ENCODE measurements at regions not wholly inside any gene's neighbourhood (a gene's known extent, or its start where the extent isn't known, plus 50 kb on each side); places are given as distances from the start of the nearest gene placed in this dataset.

DNA sequence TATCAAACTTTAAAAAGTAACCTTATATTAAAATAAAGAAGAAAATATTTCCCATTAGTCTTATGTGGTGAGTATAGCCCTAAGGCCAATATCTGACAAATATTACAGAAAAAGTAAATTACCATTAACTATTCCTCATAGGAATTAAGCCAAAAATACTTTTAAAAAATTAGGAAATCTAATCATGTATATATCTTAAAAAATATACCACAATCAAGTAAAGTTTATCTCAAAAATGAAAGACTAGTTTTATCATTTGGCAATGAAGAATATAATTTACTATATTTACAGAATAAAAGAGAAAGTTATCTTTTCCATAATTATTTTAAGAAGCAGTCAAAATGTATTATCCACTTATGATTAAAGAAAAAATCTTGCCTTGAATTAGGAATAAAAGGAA, 458.8 kb upstream of the ZNF462 start:
- Histone ChIP-seq H3K4me1 (no peaks in the 10 kb centered on the region), H3K36me3 (no peaks in the 10 kb centered on the region), H3K27me3 (no peaks in the 10 kb centered on the region), H3K27ac (no peak overlapping the region), H3K4me3 (no peak overlapping the region), H3K9me3 (no peaks in the 10 kb centered on the region)
- DNase-seq (ENCODE audit: low spot score): no peak
- TF ChIP-seq, protein P1, sequence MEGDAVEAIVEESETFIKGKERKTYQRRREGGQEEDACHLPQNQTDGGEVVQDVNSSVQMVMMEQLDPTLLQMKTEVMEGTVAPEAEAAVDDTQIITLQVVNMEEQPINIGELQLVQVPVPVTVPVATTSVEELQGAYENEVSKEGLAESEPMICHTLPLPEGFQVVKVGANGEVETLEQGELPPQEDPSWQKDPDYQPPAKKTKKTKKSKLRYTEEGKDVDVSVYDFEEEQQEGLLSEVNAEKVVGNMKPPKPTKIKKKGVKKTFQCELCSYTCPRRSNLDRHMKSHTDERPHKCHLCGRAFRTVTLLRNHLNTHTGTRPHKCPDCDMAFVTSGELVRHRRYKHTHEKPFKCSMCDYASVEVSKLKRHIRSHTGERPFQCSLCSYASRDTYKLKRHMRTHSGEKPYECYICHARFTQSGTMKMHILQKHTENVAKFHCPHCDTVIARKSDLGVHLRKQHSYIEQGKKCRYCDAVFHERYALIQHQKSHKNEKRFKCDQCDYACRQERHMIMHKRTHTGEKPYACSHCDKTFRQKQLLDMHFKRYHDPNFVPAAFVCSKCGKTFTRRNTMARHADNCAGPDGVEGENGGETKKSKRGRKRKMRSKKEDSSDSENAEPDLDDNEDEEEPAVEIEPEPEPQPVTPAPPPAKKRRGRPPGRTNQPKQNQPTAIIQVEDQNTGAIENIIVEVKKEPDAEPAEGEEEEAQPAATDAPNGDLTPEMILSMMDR (IDR thresholded peaks at IDR 0.05): no peak

DNA sequence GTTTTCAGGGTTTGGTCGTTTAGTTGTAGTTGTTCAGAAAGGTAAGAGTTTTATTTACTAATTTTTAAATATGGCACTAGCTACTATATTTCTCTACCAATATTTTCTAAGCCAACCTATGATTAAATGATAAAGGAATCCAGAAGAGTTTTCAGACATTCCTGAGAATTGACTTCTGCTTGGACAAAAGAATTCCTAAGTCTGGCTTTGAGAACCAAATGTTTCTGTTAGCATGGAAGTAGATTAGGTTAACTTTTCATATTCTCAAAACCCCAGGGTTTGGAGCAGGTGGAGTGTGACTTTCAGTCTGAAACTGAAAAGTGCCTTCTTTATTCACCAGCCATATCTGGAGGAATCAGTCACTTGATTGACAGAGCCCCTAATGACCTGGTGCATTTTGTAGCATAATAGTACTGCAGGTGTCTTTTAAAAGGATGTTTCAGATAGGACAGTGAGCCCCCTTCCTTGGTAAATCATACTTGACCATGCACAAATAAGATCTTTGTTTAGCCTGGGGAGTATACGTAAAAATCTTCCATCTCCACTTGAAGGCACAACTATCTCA, 457.0 kb upstream of the ZNF462 start:
- H3K4me1 ChIP-seq: no peaks in the 10 kb centered on the region
- no peaks in the 10 kb centered on the region for H3K9me3 ChIP-seq
- H3K36me3 ChIP-seq: no peaks in the 10 kb centered on the region
- no peak overlapping the region for H3K27ac ChIP-seq
- no peaks in the 10 kb centered on the region for H3K27me3 ChIP-seq
- TF ChIP-seq, protein P1 (IDR thresholded peaks at IDR 0.05): no peak
- DNase-seq (ENCODE audit: low spot score): no peak
- no peak overlapping the region for H3K4me3 ChIP-seq

DNA sequence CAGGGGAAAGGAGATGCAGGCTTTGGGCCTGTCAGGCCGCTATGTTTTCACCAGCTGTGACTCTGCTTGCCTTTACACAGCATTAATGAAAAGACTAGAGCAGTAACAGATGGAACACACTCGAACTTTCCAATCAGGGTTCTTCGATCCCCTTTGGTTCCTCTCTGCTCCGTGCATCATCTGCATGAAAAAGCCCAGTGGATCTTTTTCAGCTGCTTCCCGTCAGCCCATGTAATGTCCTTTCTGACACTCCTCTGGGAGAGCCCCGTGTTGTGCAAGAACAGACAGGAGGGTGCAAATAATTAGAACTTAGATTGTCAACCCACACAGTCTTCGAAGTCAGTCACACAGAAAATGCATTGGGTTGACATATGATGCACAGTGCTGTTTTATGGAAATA, 448.9 kb upstream of the ZNF462 start:
- Histone ChIP-seq H3K9me3 (no peaks in the 10 kb centered on the region), H3K4me3 (no peak overlapping the region), H3K27ac (no peak overlapping the region), H3K36me3 (no peaks in the 10 kb centered on the region), H3K27me3 (no peaks in the 10 kb centered on the region), H3K4me1 (peaks cover 0 to 6% of the 10 kb centered on the region in 2 donors)
- TF ChIP-seq, protein P1 (IDR thresholded peaks at IDR 0.05): no peak
- no peak for DNase-seq (ENCODE audit: low spot score)

DNA sequence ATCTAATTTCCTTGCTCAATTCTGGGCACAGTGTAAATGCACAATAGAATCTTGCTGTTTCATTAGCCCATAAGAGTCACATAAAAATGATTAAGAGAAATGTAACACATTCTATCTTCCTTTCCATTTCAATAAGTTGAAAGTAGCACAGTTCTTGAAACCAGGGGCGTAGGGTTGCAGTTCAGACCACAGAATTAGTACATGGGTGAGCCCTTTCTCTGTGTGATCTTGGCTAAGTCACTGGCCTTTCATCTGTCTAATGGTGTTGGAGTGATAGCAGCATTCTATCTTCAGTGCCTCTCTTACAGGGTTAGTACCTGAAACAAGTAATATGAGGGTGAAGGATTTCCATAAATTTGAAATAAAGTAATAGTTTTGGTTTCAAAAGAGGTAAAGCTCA, 445.3 kb upstream of the ZNF462 start:
- Histone ChIP-seq H3K4me1 (peaks cover 0 to 6% of the 10 kb centered on the region in 2 donors), H3K4me3 (no peak overlapping the region), H3K36me3 (no peaks in the 10 kb centered on the region), H3K27me3 (no peaks in the 10 kb centered on the region), H3K27ac (peak overlapping the region in 1 of 2 donors; percentile 8), H3K9me3 (no peaks in the 10 kb centered on the region)
- TF ChIP-seq, protein P1 (IDR thresholded peaks at IDR 0.05): no peak
- no peak for DNase-seq (ENCODE audit: low spot score)

DNA sequence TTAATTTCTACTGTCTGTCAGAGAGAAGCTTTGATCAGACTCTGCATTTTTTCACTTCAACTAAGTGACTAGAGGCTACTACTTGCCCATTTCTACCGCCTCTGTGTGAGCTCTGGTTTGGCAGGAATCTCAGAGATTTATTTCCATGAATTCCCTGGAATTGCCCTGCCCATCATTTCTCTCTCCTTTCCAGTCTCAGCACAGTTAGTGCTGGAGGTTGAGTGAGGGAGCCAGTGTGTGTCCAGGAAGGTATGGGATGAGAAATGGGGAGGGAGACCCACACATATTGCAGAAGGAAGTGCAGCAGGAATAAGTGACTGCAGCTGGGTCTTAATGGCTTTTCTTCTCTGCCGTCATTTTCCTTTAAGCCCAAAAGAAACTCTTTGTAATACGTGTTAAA, 443.1 kb upstream of the ZNF462 start:
- no peak for DNase-seq (ENCODE audit: low spot score)
- H3K4me1 ChIP-seq: peaks cover 0 to 6% of the 10 kb centered on the region in 2 donors

More for the DNA sequence above, 443.1 kb upstream of the ZNF462 start:
- Histone ChIP-seq H3K4me3 (no peak overlapping the region), H3K36me3 (no peaks in the 10 kb centered on the region), H3K27me3 (no peaks in the 10 kb centered on the region), H3K9me3 (no peaks in the 10 kb centered on the region), H3K27ac (no peak overlapping the region)
- TF ChIP-seq, protein P1 (IDR thresholded peaks at IDR 0.05): no peak

Measured in right atrium auricular region (tissue), 2 donors.